ENCODE measurements at regions not wholly inside any gene's neighbourhood (a gene's known extent, or its start where the extent isn't known, plus 50 kb on each side); places are given as distances from the start of the nearest gene placed in this dataset.
A peak's percentile ranks its signal among the peaks of the same experiment; 100 is the strongest.
"Not testable (repeated sequence)": the region's sequence is repeated elsewhere in the genome, so short reads cannot be mapped to it uniquely, and the experiment has no call there.

DNA sequence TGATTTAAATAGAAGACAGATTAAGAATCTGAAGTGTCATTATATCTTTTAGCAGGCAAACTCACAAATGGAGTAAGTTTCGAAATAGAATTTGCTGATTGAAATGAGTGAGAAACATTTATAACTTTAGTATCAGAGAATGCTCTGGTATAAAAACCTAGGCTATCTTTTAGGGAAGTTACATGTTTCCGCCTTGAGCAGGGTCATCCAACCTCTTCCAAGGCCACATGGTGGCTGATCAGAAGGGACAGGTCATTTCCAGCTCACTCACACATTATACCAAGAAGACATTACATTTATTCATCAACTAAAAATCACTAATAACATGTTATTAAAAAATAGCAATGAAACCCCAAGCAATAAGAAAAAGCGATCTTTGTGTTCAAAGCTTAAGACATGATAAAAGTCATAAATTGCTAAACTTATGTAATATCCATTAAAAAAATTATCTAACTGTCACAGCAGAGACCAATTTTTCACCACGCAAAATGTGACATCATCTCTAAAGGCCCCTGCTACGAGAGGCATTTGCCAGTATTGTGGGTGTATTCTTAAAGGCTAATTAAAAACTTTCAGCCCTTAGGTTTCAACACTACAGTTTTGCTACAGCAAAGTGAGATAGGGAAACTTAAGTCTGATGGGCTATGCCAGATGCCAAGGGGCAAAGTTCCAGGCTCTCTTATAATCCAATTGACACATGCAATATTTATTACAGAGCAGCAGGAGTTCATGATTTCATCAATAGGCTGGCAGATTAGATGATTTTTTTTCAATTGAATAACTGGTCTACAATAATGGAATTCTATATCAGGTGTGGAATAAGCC lies 240.4 kb upstream of the TBL1XR1 start:
- no peak for DNase-seq

- no peak for DNase-seq
These were observed 241.4 kb upstream of the TBL1XR1 start for GRCh38 chr3:177438596-177439220.

DNA sequence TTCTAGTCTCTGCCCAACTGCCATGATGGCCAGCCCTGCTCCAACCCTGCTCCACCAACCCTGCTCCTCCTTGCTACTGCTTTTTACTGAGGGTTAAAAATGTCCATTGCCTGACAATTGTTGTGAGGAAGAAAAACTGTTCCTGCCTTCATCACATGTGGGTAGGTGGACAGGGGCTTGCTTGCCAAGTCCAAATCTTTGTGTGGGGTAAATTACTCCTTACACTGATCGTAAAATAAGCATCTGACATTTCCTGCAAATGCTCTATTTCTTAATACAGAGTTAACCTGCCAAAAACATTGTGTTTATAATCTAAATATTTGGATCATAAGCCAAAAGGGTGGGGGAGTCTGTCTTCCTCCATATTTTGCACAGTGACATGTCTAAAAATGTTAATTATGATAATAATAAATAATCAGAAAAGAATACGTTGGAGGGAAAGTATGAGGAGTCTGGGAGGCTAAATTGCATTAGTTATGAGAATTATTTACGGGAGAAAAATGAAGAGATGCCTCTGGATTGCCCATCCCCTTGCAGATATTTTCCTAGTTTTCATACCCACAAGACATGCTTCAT lies 242.5 kb upstream of the TBL1XR1 start:
- no peak for DNase-seq

GRCh38 chr3:177440456-177441104 lies 243.3 kb upstream of the TBL1XR1 start:
- DNase-seq, result no peak

DNA sequence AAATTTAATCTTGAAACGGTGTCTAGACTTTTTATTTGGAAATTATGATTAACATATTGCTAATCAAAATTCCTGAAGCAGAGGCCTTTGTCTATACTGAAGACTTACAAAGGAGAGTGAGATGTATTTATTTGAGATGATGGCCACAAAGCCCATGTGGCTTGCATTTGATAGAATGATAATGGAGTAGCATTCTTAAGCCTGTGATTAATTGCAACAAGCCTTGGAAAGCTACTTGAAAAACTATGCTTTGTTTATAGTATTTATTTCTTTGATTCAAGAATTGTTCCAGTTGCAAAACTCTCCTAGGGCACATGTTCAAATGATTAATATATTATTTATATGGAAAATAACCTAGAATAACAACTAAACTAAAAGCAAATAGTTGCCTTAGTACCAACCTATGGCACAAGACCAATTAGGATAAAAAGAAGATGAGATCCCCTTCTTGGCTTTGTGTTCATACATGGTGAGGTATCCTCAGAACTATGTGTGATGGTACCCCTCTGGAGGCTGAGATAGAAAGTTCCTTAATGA lies 244.1 kb upstream of the TBL1XR1 start:
- DNase-seq, result no peak

DNA sequence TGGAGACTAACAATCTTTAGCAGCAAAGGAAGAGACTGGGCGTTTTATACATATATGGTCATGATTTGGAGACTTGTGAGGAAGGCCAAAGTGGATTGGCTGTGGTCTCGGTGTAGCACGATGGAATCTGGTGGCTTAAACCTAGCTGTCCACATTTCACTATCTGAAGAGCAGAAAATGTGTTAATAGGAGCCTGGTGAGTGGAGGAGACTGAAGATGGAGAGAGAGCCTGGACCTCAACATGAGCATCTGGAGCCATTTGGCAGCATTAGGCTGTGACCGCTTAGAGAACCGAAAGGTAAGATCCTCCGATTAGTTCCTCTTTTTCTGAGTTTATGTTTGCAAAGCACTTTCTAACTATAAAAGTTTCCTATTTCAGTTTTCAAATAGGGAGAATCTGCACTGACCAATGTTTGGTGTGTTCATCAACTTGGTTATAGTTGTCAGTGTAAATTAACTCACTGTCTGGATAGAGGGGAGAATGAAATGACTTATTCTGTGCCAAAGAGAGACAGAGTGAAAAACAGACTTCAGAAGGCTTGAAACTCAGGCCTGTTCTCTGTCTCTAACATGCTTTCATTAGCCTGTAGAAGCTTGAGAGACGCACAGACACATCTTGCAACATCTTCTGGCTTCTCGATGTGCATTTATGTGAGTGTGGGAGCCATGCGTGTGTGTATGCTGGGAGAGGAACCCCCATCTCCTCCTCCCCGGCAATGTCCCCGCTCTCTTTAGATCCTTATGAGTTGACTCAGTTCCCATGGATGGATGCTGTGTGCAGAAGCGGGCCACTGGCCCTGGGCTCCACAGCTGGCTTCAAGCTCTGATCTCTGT lies 244.7 kb upstream of the TBL1XR1 start:
- no peak for DNase-seq

DNA sequence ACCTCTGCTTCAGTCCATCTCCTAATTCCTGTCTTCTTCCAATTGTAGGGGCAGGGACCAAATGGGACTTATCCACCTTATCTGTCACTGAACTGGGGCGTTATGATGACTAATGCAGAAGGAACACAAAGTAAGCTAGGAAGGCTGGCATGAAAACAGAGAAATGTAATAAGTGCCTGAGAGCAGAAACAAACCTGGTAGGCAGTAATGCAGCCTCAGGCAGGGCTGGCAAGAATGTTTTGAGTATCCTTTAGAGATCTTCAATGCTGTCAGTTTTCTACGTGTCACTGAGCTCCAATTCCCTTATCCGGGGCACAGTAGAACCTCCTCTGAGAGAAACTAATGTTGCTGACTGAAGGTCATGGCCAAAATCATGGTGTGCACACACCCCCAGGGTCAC lies 246.2 kb upstream of the TBL1XR1 start:
- DNase-seq, result no peak

GRCh38 chr3:177444696-177445095 lies 247.4 kb upstream of the TBL1XR1 start:
- no peak for DNase-seq

GRCh38 chr3:177445549-177445948 lies 248.3 kb upstream of the TBL1XR1 start:
- DNase-seq, result no peak

GRCh38 chr3:177446165-177446601 lies 248.9 kb upstream of the TBL1XR1 start:
- no peak for DNase-seq

DNA sequence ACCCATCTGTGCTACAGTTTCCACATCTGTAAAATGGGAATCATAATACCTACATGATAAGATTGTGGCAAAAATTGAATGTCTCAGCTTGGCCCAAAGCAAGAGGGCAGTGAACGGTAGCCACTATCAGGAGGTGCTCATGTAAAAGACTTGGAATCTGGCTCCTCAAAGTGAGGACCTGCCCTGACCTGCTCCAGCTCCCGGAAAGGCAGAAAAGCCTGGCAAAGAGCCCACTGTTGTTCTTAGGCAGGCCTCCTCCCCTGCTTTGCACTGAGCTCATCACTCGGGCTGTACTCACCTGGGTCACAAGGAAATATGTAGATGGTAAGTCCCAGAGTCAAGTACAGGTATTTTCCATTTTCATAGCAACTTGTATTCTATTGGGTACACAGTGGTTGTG lies 250.7 kb upstream of the TBL1XR1 start:
- DNase-seq, result peak; percentile 51

DNA sequence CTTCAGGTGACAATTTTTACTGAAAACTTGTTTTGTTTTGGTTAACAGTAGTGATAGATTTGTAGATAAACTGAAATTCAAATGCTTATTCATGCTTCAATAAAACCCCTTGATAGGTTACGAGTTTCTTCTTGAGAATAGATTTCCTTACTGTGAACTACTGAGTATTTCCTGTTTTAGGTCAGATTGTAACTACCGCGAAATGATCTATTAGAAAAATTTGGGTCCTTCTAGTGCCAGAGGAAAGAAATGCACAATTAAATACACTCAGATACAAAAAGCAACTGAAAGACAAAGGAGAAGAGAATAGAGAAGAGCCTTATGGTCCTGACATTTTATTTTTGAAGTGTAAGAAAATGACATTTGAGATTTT lies 251.7 kb upstream of the TBL1XR1 start:
- no peak for DNase-seq

- DNase-seq, result peak; percentile 3
These were observed 252.2 kb upstream of the TBL1XR1 start for GRCh38 chr3:177449360-177450006.

- no peak for DNase-seq
These were observed 254.0 kb upstream of the TBL1XR1 start for GRCh38 chr3:177451301-177451750.

GRCh38 chr3:177451864-177452830 lies 254.9 kb upstream of the TBL1XR1 start:
- no peak for DNase-seq

DNA sequence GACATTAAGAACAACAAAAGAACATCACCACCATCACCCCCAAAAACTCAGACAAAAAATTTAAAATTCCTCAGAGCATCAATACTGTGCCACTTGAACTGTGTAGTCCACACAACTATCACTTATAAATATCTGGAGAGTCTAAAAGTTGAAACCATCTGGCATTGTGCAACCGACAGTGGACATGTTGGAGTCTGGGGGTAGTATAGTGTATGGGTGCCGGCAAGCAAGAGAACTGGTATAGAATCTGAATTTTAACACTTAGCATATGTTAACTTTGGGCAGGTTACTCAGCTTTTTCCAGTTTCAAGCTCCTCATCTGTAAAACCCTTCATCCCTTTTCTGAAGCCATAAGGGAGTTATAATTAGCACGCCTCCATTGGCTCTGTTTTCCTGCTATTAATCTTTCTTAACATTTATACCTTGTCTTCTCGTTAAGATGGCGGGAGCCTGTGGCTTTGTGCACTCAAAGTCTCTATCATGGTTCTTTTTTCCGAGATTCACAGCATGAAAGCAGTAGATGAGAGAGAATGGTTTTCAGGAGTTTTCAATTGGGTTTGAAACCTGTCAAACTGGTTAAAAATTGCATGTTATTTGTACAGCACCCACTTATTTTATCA lies 255.7 kb upstream of the TBL1XR1 start:
- DNase-seq, result no peak

GRCh38 chr3:177453451-177453844 lies 256.2 kb upstream of the TBL1XR1 start:
- no peak for DNase-seq

DNA sequence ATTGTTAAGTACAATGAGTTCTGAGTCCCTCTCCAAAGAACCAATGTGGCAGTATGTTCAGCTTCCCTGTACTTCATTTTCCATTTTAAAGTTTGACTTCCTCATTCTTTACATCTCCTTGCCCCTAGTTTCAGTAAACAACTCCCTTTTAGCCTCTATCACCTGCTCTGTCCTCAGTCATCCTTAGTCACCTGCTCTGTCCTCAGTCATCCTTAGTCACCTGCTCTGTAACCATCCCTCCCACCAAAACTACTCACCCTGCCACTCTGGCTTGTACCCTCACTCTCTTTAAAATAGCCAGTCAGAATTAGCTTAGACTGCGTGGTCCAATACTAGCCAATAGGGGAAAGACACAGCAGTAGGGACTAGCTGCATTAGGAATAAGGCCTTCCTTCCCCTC lies 259.9 kb upstream of the TBL1XR1 start:
- DNase-seq, result not testable (repeated sequence)

DNA sequence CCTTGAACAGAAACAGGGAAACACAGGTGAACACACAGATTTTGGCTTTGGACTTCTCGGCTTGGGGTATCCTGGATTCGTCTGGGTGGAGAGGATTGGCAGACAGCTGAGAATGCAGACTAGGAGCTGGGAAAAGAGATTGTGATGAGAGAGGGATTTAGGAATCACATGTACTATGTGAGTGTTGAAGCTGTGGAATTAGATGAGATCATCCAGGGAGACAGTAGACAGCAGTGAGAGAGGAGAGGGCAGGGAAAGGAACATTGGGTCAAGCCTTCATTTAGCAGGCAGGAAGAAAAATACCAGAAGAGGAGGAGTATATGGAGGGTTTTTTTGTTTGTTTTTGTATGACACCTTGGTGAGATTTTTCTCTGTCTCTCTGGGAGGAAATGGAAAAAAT lies 262.1 kb upstream of the TBL1XR1 start:
- no peak for DNase-seq

- DNase-seq, result peak; percentile 38
These were observed 262.8 kb upstream of the TBL1XR1 start for GRCh38 chr3:177460047-177460446.
